ENCODE measurements at regions not wholly inside any gene's neighbourhood (a gene's known extent, or its start where the extent isn't known, plus 50 kb on each side); places are given as distances from the start of the nearest gene placed in this dataset.
"Not testable (repeated sequence)": the region's sequence is repeated elsewhere in the genome, so short reads cannot be mapped to it uniquely, and the experiment has no call there.

DNA sequence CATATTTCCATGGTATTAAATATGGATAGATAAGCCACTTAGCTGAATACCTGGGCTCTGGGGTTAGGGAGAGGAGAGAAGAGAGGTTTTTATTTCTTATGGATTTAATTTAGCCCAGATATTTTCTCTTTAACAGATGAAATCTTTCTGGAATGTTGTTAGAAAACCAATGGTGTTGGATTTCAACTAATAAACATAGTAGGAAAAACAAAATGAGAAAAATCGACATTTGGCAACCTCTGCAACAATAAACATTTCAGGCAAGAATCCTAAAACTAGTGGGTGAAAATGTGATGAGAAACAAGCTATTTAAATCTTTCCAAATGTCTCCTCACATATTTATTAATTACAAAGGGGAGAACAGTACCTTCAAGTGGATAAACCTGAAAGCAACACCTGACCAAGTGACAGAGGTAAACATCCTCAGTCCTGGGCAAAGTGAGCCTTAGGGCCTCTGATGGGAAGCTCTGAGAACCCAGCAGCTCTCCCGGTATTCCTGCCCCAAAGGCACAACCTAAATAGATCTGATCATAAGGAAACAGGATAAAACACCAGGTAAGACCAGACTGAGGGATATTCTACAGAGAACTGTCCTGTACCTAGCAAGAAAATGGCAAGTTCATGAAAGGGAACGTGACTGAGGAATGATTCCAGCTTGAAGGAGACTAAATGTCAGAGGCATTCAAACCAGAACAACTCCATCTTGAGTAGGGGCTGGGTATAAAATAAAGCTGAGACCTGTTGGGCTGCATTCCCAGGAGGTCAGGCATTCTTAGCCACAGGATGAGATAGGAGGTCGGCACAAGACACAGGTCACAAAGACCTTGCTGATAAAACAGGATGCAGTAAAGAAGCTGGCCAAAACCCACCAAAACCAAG lies 163.7 kb downstream of the ESM1 start:
- no peak for DNase-seq (ENCODE audit: low read depth)

DNA sequence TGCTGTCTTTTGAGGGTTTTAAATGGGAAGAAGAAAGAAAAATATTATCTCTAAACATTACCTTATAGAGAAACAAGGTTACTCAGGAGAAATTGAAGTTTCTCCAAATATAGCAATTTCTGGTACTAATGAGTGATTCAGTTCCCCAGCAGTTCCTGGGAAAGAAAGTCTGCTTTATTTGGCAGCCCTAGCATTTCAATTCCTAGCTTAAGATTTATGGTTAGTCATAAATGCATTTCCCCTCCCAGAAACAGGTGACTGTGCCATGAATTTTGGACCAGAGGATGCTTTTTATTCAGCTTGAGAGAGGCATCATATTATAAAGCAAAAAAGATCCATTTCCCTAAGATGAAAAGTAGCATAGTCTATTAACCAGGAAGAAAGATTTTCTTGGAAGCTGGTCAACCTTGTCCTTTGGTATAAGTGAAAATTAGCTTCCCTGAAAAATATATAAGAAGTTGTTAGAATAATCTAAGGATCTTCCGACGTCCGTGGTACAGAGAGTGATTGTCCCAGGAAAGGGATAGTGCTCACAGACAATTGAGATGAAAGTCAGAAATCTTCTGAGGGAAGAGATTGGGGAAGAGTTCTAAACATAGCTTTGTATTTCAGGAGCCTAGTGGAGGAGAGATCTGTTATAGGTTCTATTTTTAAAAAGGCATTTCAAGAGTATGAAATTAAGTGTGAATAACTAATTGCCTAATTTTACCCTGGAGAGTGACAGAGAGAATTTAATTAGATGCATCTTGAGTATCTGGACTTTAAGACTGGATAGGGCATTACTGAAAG lies 164.9 kb downstream of the ESM1 start:
- DNase-seq (ENCODE audit: low read depth), result no peak

DNA sequence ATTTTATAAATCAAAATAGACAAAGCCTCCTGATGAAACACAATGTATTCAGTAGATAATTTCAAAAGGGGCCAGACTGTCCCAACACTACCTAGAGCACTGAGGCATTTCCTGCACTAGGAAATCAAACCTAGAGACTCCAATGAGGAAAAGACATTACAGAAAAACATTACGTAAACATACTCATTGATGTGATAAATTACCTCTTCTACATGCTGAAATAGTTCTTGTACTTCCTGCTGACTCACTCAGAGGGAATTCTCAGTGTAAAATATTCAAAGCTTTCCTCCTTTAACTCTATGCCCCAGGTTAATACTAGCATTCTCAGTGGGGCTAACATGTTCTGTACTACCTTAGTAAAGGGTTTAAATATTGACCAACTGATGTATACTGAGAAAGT lies 178.0 kb downstream of the ESM1 start:
- no peak for DNase-seq (ENCODE audit: low read depth)

DNA sequence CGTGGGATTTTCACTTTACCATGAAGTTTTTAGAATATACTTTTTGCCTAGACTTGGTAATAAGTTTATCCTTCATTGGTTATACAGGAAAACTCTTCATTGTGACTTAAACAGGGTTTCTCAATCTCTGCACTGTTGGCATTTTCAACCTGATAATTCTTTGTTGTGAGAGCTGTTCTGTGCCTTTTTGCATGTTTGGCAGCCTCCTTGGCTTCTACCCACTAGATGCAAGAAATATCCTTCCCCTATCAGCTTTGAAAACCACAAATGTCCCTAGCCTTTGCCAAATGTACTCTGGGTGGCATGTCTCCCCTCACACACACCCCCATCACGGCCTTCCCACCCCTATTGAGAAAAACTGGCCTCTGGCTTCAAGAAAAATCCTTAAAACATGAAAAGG lies 180.9 kb downstream of the ESM1 start:
- DNase-seq (ENCODE audit: low read depth), result no peak

DNA sequence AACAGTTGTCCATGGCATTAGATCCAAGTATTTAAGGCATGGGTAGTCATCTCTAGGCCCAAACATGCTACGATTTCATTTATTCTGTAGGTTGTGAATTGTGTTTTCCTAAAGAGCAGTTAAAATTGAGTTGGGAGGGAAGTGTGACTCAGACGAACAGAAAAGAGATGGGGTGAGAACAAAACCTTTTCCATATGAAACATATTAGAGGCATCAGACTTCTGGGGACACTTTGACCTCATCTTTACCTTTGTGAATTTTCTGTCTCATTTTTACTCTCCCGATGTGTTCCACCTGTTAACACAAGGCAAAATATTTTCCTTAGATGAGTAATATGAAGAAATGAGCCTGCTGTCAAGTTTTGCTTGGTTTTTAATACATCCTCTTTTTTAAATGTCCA lies 181.3 kb downstream of the ESM1 start:
- DNase-seq (ENCODE audit: low read depth), result no peak

DNA sequence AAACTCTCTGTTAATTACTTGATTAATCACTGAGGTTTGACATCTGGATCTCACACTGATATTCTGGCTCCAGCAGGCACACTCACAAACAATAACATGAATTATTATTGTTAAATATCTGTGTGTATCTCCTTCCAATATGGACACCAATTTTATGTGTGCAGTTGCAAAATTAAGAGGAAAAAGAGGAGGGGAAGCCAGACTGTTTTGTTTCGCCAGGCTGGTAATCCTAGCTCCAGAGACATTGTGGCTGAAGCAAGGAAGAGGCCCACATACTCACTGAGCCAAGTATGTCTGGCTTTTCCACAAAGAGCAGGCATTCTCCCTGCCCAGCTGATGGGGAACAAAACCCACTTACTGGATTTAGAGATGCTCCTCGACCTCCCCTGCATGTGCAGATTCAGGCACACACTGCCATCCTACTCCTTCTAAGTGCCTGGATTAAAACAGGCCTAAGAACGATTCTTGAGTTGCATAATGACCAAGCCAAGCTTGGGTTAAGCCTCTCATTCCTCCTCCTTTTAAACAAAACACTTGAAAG lies 181.9 kb downstream of the ESM1 start:
- DNase-seq (ENCODE audit: low read depth), result no peak

DNA sequence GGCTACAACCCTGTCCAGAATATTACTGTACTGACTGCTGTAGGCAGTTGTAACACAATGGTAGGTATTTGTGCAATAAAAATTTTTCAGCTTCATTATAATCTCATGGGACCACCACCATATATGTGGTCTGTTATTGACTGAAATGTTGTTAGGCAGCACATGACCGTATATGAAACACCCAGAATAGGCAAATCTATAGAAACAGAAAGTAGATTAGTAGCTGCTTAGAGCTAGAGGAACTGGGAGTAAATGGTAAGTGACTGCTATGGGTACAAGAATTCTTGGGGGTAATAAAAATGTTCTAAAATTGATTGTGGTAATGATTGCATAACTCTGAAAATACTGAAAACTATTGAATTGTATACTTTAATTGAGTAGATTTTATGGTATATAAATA lies 185.7 kb downstream of the ESM1 start:
- DNase-seq (ENCODE audit: low read depth), result no peak

DNA sequence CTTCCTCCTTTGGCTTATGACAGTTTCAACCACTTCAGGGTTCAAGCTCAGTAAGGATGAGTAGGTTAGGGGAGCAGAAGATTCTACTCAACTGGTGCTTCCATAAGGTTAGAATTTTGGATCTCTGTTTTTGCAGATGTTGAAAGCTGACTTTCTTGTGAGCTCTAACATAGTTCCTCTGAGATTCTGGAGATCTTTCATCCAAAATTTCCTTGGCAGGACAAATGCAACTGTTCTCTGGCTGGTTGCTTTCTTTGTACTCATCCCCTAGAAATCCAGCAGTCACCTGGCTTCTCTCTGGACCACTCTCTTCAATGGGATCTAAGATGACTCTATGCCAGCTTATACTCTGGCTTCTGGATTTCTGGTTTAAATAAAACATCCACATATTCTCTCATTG lies 189.6 kb downstream of the ESM1 start:
- no peak for DNase-seq (ENCODE audit: low read depth)

DNA sequence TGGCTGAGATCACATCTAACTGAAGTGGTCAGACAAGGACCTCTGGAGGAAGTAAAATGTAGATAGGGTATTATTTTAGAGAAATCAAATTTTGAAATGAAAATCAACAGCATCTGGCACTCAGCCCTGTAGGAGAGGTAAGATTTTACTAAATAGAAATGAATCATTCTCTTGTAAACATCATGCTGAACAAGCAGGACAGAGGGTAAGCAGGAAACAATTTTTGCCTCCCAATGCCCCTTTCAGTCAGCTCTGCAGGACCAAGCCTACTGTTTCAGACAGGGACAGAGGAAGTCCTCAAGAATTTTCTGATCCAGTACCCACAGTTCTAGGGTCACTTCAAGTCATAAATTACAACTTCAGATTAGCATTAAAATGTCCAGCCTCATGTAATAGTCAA lies 190.1 kb downstream of the ESM1 start:
- DNase-seq (ENCODE audit: low read depth), result no peak

DNA sequence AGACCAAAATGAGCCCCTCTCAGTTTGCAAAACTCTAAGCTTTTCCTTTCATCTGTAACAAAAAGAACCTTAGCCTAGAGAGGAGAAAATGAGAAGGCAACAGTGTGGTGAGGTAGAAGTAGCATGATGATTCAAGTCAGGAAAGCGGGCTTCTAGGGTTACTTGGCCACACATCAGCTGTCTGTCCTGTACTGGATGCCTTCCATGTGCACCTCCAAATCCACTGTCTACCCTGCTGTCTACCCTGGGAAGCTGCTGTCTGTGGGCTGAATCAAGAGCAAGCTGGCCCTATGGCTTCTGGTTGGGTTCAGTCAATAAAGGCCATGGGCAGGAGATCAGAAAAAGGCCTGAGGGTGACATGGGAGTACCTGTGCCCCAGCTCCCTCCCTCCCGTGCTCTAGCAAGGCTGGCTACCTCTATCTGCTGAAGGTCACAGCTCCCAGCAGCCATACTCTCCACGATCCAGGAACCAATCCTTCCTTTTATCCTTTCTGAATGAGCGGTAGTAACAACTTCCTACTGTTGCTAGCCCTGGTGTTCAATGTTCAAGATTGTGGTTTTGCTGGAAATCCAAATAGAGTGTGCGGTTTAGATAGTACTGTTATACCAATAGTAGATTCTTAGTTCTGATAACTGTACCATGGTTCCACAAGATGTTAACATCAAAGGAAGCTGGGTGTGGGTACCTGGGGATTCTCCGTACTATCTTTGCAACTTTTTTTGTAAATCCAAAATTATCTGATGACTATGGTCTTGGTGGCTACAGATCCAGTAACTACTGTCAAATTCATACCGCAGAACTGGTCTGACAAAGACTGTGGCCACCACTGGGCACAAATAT lies 191.0 kb downstream of the ESM1 start:
- DNase-seq (ENCODE audit: low read depth), result no peak

DNA sequence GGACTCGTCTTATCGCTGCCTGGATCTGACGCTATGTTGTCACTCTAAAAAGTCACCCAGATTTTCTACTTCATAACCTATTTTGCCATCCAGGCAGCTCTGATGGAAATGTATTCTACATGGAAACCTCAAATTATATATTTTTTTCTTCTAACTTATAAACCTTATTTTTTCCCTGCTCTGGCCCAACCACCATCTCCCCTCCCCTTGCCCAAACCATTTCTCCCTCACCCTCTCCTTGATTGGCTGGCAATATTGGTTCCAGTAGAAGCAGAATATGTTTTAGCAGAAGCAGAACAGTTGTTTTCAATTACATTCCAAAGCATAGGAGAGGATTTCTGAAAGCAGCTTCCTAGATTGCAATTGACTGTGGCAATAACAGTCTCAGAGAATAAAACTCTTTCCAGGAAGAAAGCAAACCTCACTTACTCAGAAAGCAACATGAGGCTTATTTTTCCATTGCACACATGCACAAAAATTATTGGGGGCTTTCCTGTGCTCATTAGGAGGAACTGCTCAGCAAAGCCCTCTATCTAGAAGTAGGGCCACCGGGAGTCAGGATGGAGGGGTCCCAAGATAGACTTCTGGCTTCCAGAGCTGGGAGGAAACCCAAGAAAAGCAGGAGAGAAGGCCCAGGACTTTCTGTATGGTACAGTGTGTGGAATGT lies 191.8 kb downstream of the ESM1 start:
- no peak for DNase-seq (ENCODE audit: low read depth)

DNA sequence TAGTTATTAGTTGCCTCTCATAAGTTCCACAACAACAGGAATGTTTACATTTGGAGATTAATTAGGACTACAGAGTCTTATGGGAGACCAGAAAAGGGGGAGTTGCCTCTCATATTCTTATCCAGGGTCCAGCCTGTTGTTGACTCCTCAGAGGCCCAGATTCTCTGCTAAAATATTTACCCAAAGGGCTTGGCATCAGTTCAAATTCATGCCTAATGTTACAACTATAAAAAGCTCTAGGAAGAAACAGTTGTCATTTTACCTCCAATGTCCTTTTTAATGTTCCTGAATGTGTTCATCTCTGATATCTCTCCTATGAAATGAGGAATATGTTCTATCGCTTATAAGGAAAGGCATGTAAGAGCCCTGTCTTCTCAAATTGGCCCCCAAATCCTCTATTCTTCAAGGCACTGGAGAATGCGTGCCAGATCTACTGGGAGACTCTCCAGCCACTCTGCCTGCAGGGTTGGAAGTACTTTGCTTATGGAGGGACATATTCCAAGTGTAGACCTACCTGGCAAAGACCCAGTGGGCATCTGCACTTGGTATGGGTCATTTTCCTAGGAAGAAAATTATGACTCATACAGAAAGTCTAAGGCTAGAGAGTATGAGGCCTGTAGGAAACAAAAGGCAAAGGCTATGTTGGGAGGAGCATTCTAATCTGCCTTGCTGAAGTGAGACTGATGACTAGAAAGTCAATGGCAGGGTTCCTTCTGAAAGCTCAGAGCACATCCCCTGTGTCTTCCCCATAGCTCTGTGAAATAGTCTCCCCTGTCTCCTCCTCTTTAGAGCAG lies 192.6 kb downstream of the ESM1 start:
- DNase-seq (ENCODE audit: low read depth), result no peak

DNA sequence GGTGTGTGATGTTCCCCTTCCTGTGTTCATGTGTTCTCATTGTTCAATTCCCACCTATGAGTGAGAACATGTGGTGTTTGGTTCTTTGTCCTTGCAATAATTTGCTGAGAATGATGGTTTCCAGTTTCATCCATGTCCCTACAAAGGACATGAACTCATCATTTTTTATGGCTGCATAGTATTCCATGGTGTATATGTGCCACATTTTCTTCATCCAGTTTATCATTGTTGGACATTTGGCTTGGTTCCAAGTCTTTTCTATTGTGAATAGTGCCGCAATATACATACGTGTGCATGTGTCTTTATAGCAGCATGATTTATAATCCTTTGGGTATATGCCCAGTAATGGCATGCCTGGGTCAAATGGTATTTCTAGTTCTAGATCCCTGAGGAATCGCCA lies 197.5 kb downstream of the ESM1 start:
- DNase-seq (ENCODE audit: low read depth), result not testable (repeated sequence)

DNA sequence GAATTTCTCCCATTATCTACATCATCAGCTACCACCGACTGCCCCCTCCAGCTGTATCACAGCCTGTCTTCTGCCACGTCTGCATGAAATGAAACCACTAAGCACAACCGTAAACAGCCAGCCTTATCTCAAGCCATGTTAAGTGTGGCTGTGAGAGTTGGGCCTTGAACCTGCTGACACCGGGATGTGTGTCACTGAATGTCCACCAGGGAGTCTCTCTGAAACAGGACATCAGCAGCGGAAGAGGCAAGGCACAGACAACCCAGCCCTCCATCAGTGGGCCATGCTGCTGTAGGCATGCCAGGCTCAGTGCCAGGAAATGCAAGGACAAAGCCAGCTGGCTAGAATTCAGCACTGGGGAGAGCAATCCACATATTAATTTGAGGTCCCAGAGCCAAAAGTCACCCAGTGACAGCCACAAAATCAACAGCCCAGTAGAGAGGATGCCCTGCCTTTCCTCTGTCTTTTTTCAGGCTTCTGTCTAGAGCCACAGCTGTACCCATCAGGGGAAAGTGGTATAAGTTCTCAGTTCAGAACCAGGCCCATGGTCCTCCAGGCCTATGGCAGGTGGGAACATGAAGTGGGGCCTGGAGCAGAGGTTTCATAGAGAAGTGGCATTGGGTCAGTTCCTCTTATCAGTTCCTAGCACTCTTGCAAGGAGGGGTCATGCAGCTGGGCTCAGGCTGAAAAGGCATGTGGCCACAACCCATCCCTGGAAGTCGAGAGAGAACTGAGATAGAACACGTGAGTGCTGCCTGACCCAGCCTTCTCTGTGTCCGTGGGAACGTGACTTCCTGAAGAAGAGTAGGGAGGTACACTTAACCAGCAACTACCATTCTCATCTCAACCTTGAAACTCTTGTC lies 199.4 kb downstream of the ESM1 start:
- no peak for DNase-seq (ENCODE audit: low read depth)

DNA sequence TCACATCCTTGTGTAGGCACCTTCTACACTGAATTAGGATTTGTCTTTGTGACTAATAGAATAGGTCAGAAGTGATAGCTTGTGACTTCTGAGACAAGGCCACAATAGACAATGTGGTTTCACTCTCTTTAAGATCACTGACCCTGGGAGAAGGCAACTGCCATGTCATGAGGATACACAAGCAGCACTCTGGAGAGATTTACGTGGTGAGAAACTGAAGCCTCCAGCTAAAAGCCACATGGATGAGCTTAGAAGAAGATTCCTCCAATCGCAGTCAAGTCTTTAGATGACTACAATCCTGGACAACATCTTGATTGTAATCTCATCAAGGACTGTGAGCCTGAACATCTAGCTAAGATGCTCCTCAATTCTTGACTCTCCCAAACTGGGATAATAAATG lies 206.6 kb downstream of the ESM1 start:
- no peak for DNase-seq (ENCODE audit: low read depth)

DNA sequence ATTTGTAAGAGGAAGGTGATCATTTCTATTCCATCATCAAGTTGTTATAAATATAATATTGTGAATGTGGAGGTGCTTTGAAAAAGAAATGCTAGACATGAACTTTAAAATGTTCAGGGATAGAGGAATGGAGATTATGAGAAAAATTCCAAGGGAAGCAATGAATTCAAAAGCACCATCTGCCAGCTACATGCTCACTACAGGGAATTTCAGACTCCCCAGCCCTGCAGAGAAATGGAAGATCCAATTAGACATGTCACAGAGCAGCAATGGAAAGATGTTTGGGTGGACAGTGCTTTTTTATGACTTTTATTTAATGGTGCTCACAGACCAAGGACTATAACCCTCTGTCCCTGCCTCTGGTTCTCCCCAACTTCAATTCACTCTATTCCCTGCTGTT lies 209.7 kb downstream of the ESM1 start:
- DNase-seq (ENCODE audit: low read depth), result no peak

DNA sequence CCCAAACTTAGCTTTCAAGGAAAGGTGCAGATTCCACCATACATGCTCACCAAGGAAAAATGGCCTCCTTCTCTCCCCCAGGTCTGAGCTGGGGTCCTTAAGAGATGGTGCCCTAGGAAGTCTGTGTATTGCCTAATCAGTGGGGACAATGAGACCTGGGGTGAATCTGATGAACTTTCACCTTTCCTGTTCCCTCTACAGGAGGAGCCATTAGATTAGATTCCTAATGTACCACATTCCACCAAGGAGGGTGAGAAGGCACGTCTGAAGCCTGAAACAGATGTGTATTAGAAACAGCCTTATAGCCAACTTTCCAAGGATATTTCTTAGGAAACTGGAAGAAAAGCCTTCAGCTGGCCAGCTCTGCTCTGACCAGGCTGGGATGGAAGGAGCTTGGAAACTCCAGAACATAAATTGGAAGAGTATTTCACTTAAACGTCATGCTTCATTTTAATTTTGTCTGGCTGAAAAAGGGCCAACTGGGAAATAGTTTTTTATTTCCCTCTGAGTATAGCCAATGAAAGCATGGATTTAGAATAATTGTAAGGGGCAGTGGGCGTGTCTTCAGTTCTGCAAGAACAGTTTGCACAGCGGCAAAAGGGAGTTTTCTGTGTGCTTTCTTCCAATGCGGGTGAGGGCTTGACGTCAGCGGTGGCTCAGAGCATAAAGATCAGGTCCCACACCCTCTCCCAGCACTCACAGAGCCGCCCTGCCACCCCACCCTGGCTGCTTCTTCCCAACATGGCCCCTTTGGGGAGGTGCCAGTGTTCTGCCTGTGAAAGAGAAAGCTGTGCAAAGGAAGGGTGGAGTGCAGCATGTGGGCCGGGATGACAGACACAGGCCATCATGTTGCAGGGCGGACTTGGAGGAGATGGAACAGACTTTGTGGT lies 210.9 kb downstream of the ESM1 start:
- no peak for DNase-seq (ENCODE audit: low read depth)

DNA sequence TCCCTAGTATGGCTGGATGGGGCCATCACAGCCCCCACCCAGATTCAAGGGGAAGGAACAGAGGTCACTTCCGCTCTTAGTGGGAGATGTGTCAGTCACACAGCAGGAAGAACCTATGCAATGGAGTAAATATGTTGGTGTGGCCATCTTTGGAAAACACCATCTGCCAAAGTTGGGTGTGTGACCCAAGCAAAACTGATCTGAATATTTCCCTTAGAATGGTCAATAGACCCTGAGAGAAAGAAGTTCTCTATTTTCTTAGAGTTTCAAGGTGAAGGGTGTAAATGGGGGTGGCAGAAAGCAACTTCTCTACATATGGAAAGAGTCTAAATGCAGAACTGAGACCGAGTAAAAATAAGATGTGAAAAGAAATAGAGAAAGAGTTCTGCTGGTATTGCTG lies 212.7 kb downstream of the ESM1 start:
- no peak for DNase-seq (ENCODE audit: low read depth)

DNA sequence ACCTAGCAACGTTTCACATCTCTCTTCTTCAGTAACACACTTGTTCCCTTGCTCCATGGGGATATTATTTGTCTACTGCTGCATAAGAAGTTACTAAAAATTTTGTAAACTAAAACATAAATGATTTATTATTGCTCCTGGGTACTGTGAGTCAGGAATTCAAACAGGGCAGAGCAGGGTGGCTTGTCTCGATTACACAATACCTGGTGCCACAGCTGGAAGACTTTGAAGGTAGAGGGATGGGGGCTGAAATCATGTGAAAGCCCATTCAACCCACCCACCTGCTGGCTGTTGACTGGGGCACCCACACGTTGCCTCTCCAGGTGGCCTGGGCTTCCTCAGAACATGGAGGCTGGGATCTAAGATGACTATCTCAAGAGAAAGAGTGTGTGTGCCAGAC lies 213.2 kb downstream of the ESM1 start:
- DNase-seq (ENCODE audit: low read depth), result no peak

Measured in activated T-helper 9 cell treated with anti-CD3 and anti-CD28 coated beads, Interleukin-2, amount 50 U/mL, for 16 hours (primary cell).